Ishikawa (cell line): ENCODE measurements at regions not wholly inside any gene's neighbourhood (a gene's known extent, or its start where the extent isn't known, plus 50 kb on each side); places are given as distances from the start of the nearest gene placed in this dataset.

Source experiments
- CEBPB ChIP-seq: IDR thresholded peaks from 2 replicates; pipeline ENCODE4 v1.6.1; 2012
- EP300 ChIP-seq: IDR thresholded peaks from 2 replicates; pipeline ENCODE4 v1.6.1; 2012; ENCODE audit warnings: borderline replicate concordance
- FOXM1 ChIP-seq: IDR thresholded peaks from 2 replicates; pipeline ENCODE4 v1.6.1; 2012; ENCODE audit warnings: low read depth, borderline replicate concordance
- NFIC ChIP-seq: IDR thresholded peaks from 2 replicates; pipeline ENCODE4 v1.6.1; 2012
- RAD21 ChIP-seq: IDR thresholded peaks from 2 replicates; pipeline ENCODE4 v1.6.1; 2012; ENCODE audit warnings: low read depth
- REST ChIP-seq: IDR thresholded peaks from 2 replicates; pipeline ENCODE4 v1.6.1; 2012; ENCODE audit warnings: low read depth, mild to moderate bottlenecking
- TEAD4 ChIP-seq: IDR thresholded peaks from 2 replicates; pipeline ENCODE4 v1.6.1; 2012
- YY1 ChIP-seq: IDR thresholded peaks from 2 replicates; pipeline ENCODE4 v1.6.1; 2012; ENCODE audit warnings: low read depth
- TF ChIP-seq, protein P1 (sequence below): IDR thresholded peaks from 2 replicates; pipeline ENCODE4 v1.6.1; 2012

- TF ChIP-seq RAD21, result no peak
- TF ChIP-seq, protein P1, sequence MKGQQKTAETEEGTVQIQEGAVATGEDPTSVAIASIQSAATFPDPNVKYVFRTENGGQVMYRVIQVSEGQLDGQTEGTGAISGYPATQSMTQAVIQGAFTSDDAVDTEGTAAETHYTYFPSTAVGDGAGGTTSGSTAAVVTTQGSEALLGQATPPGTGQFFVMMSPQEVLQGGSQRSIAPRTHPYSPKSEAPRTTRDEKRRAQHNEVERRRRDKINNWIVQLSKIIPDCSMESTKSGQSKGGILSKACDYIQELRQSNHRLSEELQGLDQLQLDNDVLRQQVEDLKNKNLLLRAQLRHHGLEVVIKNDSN, result no peak
- no peak for TF ChIP-seq YY1
- no peak for TF ChIP-seq EP300
- no peak for TF ChIP-seq FOXM1
- no peak for TF ChIP-seq TEAD4
- TF ChIP-seq CEBPB, result no peak
- no peak for TF ChIP-seq REST
- no peak for TF ChIP-seq NFIC
These were observed 131.2 kb upstream of the MED13L start for GRCh38 chr12:116408489-116409250.
